Head of caudate nucleus (tissue), 42 donors: ENCODE measurements at regions not wholly inside any gene's neighbourhood (a gene's known extent, or its start where the extent isn't known, plus 50 kb on each side); places are given as distances from the start of the nearest gene placed in this dataset.
"Not testable (repeated sequence)": the region's sequence is repeated elsewhere in the genome, so short reads cannot be mapped to it uniquely, and the experiment has no call there.

ENCODE experiments used
- DNase-seq, 42 donors: peaks; one replicate each; pipeline versions ENCODE4 v3.0.0 to v3.0.0-alpha.2; 2020 to 2021; ENCODE audit warnings: mixed read lengths in 7 of 42
- intact Hi-C: fragments of 100-400 bp; cut with DNase I; formaldehyde crosslinking; loops from one replicate; pipeline ENCODE4 v1.15.0; 2022

- intact Hi-C loops, result loop anchor here (10.0 kb wide), 1 partner anchor 164 kb away; no protein-coding TSS in a partner anchor
- DNase-seq, result no peak
Measured at GRCh38 chr10:101280511-101280910, 51.2 kb upstream of the LBX1 start.

- DNase-seq, result not testable (repeated sequence)
- intact Hi-C loops, result loop anchor here (10.0 kb wide), 1 partner anchor 164 kb away; no protein-coding TSS in a partner anchor
Measured at GRCh38 chr10:101280921-101281320, 51.7 kb upstream of the LBX1 start.

- no peak for DNase-seq
- intact Hi-C loops, result loop anchor here (10.0 kb wide), 1 partner anchor 162 kb away; no protein-coding TSS in a partner anchor
Measured at GRCh38 chr10:101282947-101283346, 53.7 kb upstream of the LBX1 start.

- no peak for DNase-seq
- intact Hi-C loops, result loop anchor here (10.0 kb wide), 1 partner anchor 161 kb away; no protein-coding TSS in a partner anchor
Measured at GRCh38 chr10:101283762-101284100, 54.5 kb upstream of the LBX1 start.

GRCh38 chr10:101284101-101284743 is 55.0 kb upstream of the LBX1 start:
- peak in 7 of 42 donors; percentile 7 to 48 (median 28) for DNase-seq
- intact Hi-C loops, result loop anchor here (10.0 kb wide), 1 partner anchor 161 kb away; no protein-coding TSS in a partner anchor

GRCh38 chr10:101284744-101285463 is 55.6 kb upstream of the LBX1 start:
- no peak for DNase-seq
- intact Hi-C loops, result loop anchor here (10.0 kb wide), 1 partner anchor 160 kb away; no protein-coding TSS in a partner anchor

GRCh38 chr10:101285519-101286070 is 56.3 kb upstream of the LBX1 start:
- intact Hi-C loops, result loop anchor here (10.0 kb wide), 1 partner anchor 159 kb away; no protein-coding TSS in a partner anchor
- DNase-seq, result peak in 28 of 42 donors; percentile 20 to 79 (median 52)

GRCh38 chr10:101286248-101287046 is 57.2 kb upstream of the LBX1 start:
- no peak for DNase-seq
- intact Hi-C loops, result loop anchor here (10.0 kb wide), 1 partner anchor 158 kb away; no protein-coding TSS in a partner anchor

- intact Hi-C loops, result loop anchor here (10.0 kb wide), 1 partner anchor 157 kb away; no protein-coding TSS in a partner anchor
Measured at GRCh38 chr10:101287183-101287996, 58.1 kb upstream of the LBX1 start.

GRCh38 chr10:101287997-101288635 is 58.9 kb upstream of the LBX1 start:
- intact Hi-C loops, result loop anchor here (10.0 kb wide), 1 partner anchor 157 kb away; no protein-coding TSS in a partner anchor
- peak in 28 of 42 donors; percentile 11 to 79 (median 53) for DNase-seq

More at GRCh38 chr10:101287183-101287996, 58.1 kb upstream of the LBX1 start:
- no peak for DNase-seq

- no peak for DNase-seq
- intact Hi-C loops, result loop anchor here (10.0 kb wide), 1 partner anchor 155 kb away; no protein-coding TSS in a partner anchor
Measured at GRCh38 chr10:101289541-101289940, 60.3 kb upstream of the LBX1 start.

- intact Hi-C loops, result loop anchor here (5.0 kb wide), 1 partner anchor 277 kb away; no protein-coding TSS in a partner anchor
- no peak for DNase-seq
Measured at GRCh38 chr10:101290431-101290830, 61.2 kb upstream of the LBX1 start.

- intact Hi-C loops, result loop anchor here (5.0 kb wide), 1 partner anchor 276 kb away; no protein-coding TSS in a partner anchor
- no peak for DNase-seq
Measured at GRCh38 chr10:101290881-101291280, 61.6 kb upstream of the LBX1 start.

GRCh38 chr10:101291331-101292193 is 62.3 kb upstream of the LBX1 start:
- peak; percentile 40 to 85 (median 70) for DNase-seq
- intact Hi-C loops, result loop anchor here (5.0 kb wide), 1 partner anchor 276 kb away; no protein-coding TSS in a partner anchor

GRCh38 chr10:101292194-101293006 is 61.6 kb upstream of the BTRC start:
- intact Hi-C loops, result loop anchor here (5.0 kb wide), 1 partner anchor 275 kb away; no protein-coding TSS in a partner anchor
- peak; percentile 41 to 89 (median 71) for DNase-seq
